WTC11 (cell line): ENCODE measurements at regions not wholly inside any gene's neighbourhood (a gene's known extent, or its start where the extent isn't known, plus 50 kb on each side); places are given as distances from the start of the nearest gene placed in this dataset.

Experiments used
- ATAC-seq: fragments of 200-7000 bp; cut with Tn5 transposase; 2 replicates; pipeline ENCODE4 v1.10.0; 2021; ENCODE audit warnings: mild to moderate bottlenecking, moderate library complexity
- CTCF ChIA-PET: fragments of 300-600 bp; sonication (Branson Sonifier 250); formaldehyde crosslinking; loops from one replicate; lab custom pipeline; 2021; ENCODE audit warnings: antibody characterized with exemption; lab: Charles Lee
- POLR2A ChIA-PET: fragments of 350-600 bp; sonication (Branson Sonifier 250); formaldehyde crosslinking; loops from one replicate; lab custom pipeline; 2021; ENCODE audit warnings: antibody characterized with exemption; lab: Charles Lee
- DNase-seq: peaks from one replicate; pipeline ENCODE4 v3.0.0; 2021; ENCODE audit warnings: low spot score
- H3K27ac Mint-ChIP-seq: 2 replicates; pipeline ENCODE4 v1.8.0; 2021; ENCODE audit warnings: mixed read lengths
- H3K27me3 Mint-ChIP-seq: 2 replicates; pipeline ENCODE4 v1.8.0; 2021; ENCODE audit warnings: low read depth, mild to moderate bottlenecking, moderate library complexity, mixed read lengths
- H3K36me3 Mint-ChIP-seq: 2 replicates; pipeline ENCODE4 v1.8.0; 2021; ENCODE audit warnings: mixed read lengths
- H3K4me1 Mint-ChIP-seq: 2 replicates; pipeline ENCODE4 v1.8.0; 2022; ENCODE audit warnings: mixed read lengths
- H3K4me3 Mint-ChIP-seq: 2 replicates; pipeline ENCODE4 v1.8.0; 2021; ENCODE audit warnings: mild to moderate bottlenecking, moderate library complexity, mixed read lengths
- H3K9me3 Mint-ChIP-seq: 2 replicates; pipeline ENCODE4 v1.8.0; 2021; ENCODE audit warnings: mixed read lengths
- ATF2 ChIP-seq: sonication (generic); formaldehyde crosslinking; IDR thresholded peaks from 2 replicates; pipeline ENCODE4 v1.8.1; 2022; ENCODE audit warnings: low read depth, missing genetic modification reagents, borderline replicate concordance
- CTCF ChIP-seq: fragments of 200-600 bp; IDR thresholded peaks from 2 replicates; pipeline ENCODE4 v1.8.0; 2022; ENCODE audit warnings: antibody characterized with exemption
- E2F1 ChIP-seq: sonication (generic); formaldehyde crosslinking; IDR thresholded peaks from 2 replicates; pipeline ENCODE4 v1.8.0; 2022; ENCODE audit warnings: mild to moderate bottlenecking, missing genetic modification reagents
- E2F5 ChIP-seq: sonication (generic); formaldehyde crosslinking; IDR thresholded peaks from 2 replicates; pipeline ENCODE4 v1.8.1; 2022; ENCODE audit warnings: mild to moderate bottlenecking, moderate library complexity, missing genetic modification reagents
- FOXK1 ChIP-seq: sonication (generic); formaldehyde crosslinking; IDR thresholded peaks from 2 replicates; pipeline ENCODE4 v1.8.0; 2022; ENCODE audit warnings: mild to moderate bottlenecking, moderate library complexity, missing genetic modification reagents
- HMGXB4 ChIP-seq: sonication (generic); formaldehyde crosslinking; IDR thresholded peaks from 2 replicates; pipeline ENCODE4 v1.8.1; 2023; ENCODE audit warnings: mild to moderate bottlenecking, moderate library complexity, missing genetic modification reagents
- JAZF1 ChIP-seq: fragments of 250-450 bp; sonication (Bioruptor Pico); IDR thresholded peaks from 2 replicates; pipeline ENCODE4 v1.9.0; 2021; ENCODE audit warnings: moderate library complexity, mild to moderate bottlenecking, inconsistent platforms
- JUN ChIP-seq: sonication (generic); formaldehyde crosslinking; IDR thresholded peaks from 2 replicates; pipeline ENCODE4 v1.8.0; 2023; ENCODE audit warnings: mild to moderate bottlenecking, missing genetic modification reagents
- KAT7 ChIP-seq: sonication (generic); formaldehyde crosslinking; IDR thresholded peaks from 2 replicates; pipeline ENCODE4 v1.8.1; 2023; ENCODE audit warnings: missing genetic modification reagents, mild to moderate bottlenecking, borderline replicate concordance
- MAX ChIP-seq: sonication (generic); formaldehyde crosslinking; IDR thresholded peaks from 2 replicates; pipeline ENCODE4 v1.8.0; 2022; ENCODE audit warnings: mild to moderate bottlenecking, missing genetic modification reagents
- NFYB ChIP-seq: sonication (generic); formaldehyde crosslinking; conservative IDR thresholded peaks from 2 replicates; pipeline ENCODE4 v1.8.0; 2022; ENCODE audit warnings: low read depth, missing genetic modification reagents
- PRRX2 ChIP-seq: fragments of 250-450 bp; sonication (Bioruptor Pico); IDR thresholded peaks from 2 replicates; pipeline ENCODE4 v1.8.0; 2021; ENCODE audit warnings: mild to moderate bottlenecking
- RORB ChIP-seq: fragments of 250-450 bp; sonication (Bioruptor Pico); IDR thresholded peaks from 2 replicates; pipeline ENCODE4 v1.9.0; 2021; ENCODE audit warnings: mild to moderate bottlenecking
- SMAD4 ChIP-seq: sonication (generic); formaldehyde crosslinking; IDR thresholded peaks from 2 replicates; pipeline ENCODE4 v1.8.0; 2022; ENCODE audit warnings: mild to moderate bottlenecking, missing genetic modification reagents
- SOX15 ChIP-seq: fragments of 250-450 bp; sonication (Bioruptor Pico); IDR thresholded peaks from 2 replicates; pipeline ENCODE4 v1.9.0; 2021; ENCODE audit warnings: mild to moderate bottlenecking
- SP1 ChIP-seq: sonication (generic); formaldehyde crosslinking; conservative IDR thresholded peaks from 2 replicates; pipeline ENCODE4 v1.8.1; 2022; ENCODE audit warnings: missing genetic modification reagents
- TP53 ChIP-seq: sonication (generic); formaldehyde crosslinking; IDR thresholded peaks from 2 replicates; pipeline ENCODE4 v1.8.1; 2023; ENCODE audit warnings: mild to moderate bottlenecking, missing genetic modification reagents
- USF1 ChIP-seq: sonication (generic); formaldehyde crosslinking; IDR thresholded peaks from 2 replicates; pipeline ENCODE4 v1.8.0; 2022; ENCODE audit warnings: mild to moderate bottlenecking, missing genetic modification reagents
- ZNF219 ChIP-seq: sonication (generic); formaldehyde crosslinking; IDR thresholded peaks from 2 replicates; pipeline ENCODE4 v1.8.0; 2023; ENCODE audit warnings: missing genetic modification reagents, mild to moderate bottlenecking, borderline replicate concordance
- ZNF396 ChIP-seq: fragments of 250-450 bp; sonication (Bioruptor Pico); IDR thresholded peaks from 2 replicates; pipeline ENCODE4 v1.8.0; 2021; ENCODE audit warnings: mild to moderate bottlenecking, moderate library complexity, borderline replicate concordance
- ZNF416 ChIP-seq: fragments of 250-450 bp; sonication (Bioruptor Pico); IDR thresholded peaks from 2 replicates; pipeline ENCODE4 v1.9.0; 2021; ENCODE audit warnings: mild to moderate bottlenecking, inconsistent platforms
- ZNF425 ChIP-seq: fragments of 250-450 bp; sonication (Bioruptor Pico); conservative IDR thresholded peaks from 2 replicates; pipeline ENCODE4 v1.9.0; 2021; ENCODE audit warnings: mild to moderate bottlenecking
- ZNF671 ChIP-seq: fragments of 250-450 bp; sonication (Bioruptor Pico); IDR thresholded peaks from 2 replicates; pipeline ENCODE4 v1.8.0; 2021; ENCODE audit warnings: mild to moderate bottlenecking

- TF ChIP-seq CTCF (no peak), FOXK1 (CRISPR knock-in tag) (no peak), USF1 (no peak), E2F1 (no peak)
Measured at GRCh38 chr13:110826101-110826500, 88.8 kb downstream of the ANKRD10 start (continued).

GRCh38 chr13:110826861-110827672 is 87.8 kb downstream of the ANKRD10 start:
- ATAC-seq = no peak
- peaks cover 12% of the 10 kb centered on the region for H3K9me3 Mint-ChIP-seq

More at GRCh38 chr13:110826861-110827672, 87.8 kb downstream of the ANKRD10 start:
- Mint-ChIP-seq H3K27ac (no peak overlapping the region), H3K4me3 (no peak overlapping the region), H3K27me3 (no peaks in the 10 kb centered on the region), H3K4me1 (no peaks in the 10 kb centered on the region), H3K36me3 (no peaks in the 10 kb centered on the region)
- TF ChIP-seq ZNF396 (CRISPR knock-in tag) = no peak
- TF ChIP-seq RORB (CRISPR knock-in tag) = no peak
- TF ChIP-seq NFYB (CRISPR knock-in tag) = no peak
- TF ChIP-seq ATF2 (CRISPR knock-in tag) = no peak
- no peak for TF ChIP-seq E2F5 (CRISPR knock-in tag)
- TF ChIP-seq PRRX2 (CRISPR knock-in tag) = no peak
- TF ChIP-seq JUN (CRISPR knock-in tag) = no peak
- TF ChIP-seq SMAD4 (CRISPR knock-in tag) = no peak
- TF ChIP-seq MAX (CRISPR knock-in tag) = no peak
- TF ChIP-seq SOX15 = no peak
- no peak for TF ChIP-seq JAZF1 (CRISPR knock-in tag)
- no peak for TF ChIP-seq SP1 (CRISPR knock-in tag)
- TF ChIP-seq USF1 = no peak
- TF ChIP-seq ZNF671 = no peak
- no peak for TF ChIP-seq KAT7 (CRISPR knock-in tag)
- TF ChIP-seq ZNF416 (CRISPR knock-in tag) = no peak
- TF ChIP-seq ZNF219 (CRISPR knock-in tag) = no peak
- TF ChIP-seq HMGXB4 (CRISPR knock-in tag) = no peak
- TF ChIP-seq TP53 (CRISPR knock-in tag) = no peak
- TF ChIP-seq ZNF425 (CRISPR knock-in tag) = no peak
- POLR2A ChIA-PET = no interaction called here
- CTCF ChIA-PET = no interaction called here
- no peak for DNase-seq
